GM23248 (cell line): ENCODE measurements at regions not wholly inside any gene's neighbourhood (a gene's known extent, or its start where the extent isn't known, plus 50 kb on each side); places are given as distances from the start of the nearest gene placed in this dataset.

Experiments used
- EZH2 ChIP-seq: fragments of 200-600 bp; sonication (generic); IDR thresholded peaks from 2 replicates; pipeline ENCODE4 v1.6.1; 2018; ENCODE audit warnings: antibody characterized with exemption, mild to moderate bottlenecking; ENCODE audit not compliant: insufficient read depth, poor library complexity, severe bottlenecking
- EZH2phosphoT487 ChIP-seq: fragments of 200-600 bp; sonication (generic); IDR thresholded peaks from 2 replicates; pipeline ENCODE4 v1.6.1; 2018; ENCODE audit warnings: antibody characterized with exemption, moderate library complexity, mild to moderate bottlenecking, low read depth; ENCODE audit not compliant: insufficient read depth

- no peak for TF ChIP-seq EZH2
- peak; percentile 92 for TF ChIP-seq EZH2phosphoT487
Measured at GRCh38 chr12:42981379-42981778, 391.8 kb upstream of the PRICKLE1 start.
